ENCODE measurements at regions not wholly inside any gene's neighbourhood (a gene's known extent, or its start where the extent isn't known, plus 50 kb on each side); places are given as distances from the start of the nearest gene placed in this dataset.
"Not testable (repeated sequence)": the region's sequence is repeated elsewhere in the genome, so short reads cannot be mapped to it uniquely, and the experiment has no call there.

DNA sequence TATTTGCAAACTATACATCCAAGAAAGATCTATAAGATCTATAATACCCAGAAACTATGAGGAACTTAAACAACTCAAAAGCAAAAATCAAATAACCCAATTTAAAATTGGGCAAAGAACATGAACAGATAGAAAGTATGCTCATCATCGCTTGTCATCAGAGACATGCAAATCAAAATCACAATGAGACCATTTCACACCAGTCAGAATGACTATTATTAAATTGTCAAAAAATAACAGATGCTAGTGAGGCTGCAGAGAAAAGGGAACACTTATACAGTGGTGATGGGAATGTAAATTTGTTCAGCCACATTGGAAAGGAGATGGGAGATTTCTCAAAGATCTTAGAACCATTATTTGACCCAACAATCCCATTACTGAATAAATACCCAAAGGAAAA lies 1451.7 kb upstream of the ADGRL3 start:
- no peak for DNase-seq

- DNase-seq = no peak
Measured at GRCh38 chr4:59759082-59759825, 1440.9 kb upstream of the ADGRL3 start.

DNA sequence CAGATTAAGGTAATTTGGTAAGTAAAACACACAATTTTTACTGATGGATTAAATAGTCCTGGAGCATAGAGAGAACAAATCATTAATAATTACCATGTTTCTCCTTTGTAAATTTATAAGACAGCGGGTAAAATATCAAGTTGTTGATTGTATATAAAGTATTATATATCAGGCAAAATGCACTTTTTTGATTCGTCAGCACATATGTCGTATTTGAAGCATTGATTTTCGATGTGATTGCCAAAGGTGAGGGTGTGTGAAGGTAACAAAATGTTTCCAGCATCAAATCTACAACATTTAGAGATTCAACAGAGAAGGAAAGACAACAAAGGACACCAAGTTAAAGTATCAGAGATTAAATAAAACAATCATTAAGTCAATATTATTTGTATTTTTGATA lies 1437.8 kb upstream of the ADGRL3 start:
- DNase-seq = no peak

GRCh38 chr4:59770601-59771264 lies 1429.4 kb upstream of the ADGRL3 start:
- DNase-seq = no peak

- DNase-seq = no peak
Measured at GRCh38 chr4:59772641-59773139, 1427.4 kb upstream of the ADGRL3 start.

- not testable (repeated sequence) for DNase-seq
Measured at GRCh38 chr4:59780271-59780670, 1419.9 kb upstream of the ADGRL3 start.

DNA sequence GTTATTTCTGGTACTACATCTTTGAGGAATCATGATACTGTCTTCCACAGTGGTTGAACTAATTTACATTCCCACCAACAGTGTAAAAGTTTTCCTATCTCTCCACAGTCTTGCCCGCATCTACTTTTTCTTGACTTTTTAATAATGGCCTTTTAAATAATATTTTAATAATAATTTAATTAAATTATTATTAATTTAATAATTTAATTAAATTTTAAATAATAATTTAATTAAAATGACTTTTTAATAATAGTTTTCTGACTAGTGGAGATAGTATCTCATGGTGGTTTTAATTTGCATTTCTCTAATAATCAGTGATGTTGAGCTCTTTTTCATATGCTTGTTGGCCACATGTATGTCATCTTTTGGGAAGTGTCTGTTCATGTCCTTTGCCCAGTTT lies 1395.0 kb upstream of the ADGRL3 start:
- DNase-seq = no peak

GRCh38 chr4:59814402-59815010 lies 1385.6 kb upstream of the ADGRL3 start:
- DNase-seq = no peak

DNA sequence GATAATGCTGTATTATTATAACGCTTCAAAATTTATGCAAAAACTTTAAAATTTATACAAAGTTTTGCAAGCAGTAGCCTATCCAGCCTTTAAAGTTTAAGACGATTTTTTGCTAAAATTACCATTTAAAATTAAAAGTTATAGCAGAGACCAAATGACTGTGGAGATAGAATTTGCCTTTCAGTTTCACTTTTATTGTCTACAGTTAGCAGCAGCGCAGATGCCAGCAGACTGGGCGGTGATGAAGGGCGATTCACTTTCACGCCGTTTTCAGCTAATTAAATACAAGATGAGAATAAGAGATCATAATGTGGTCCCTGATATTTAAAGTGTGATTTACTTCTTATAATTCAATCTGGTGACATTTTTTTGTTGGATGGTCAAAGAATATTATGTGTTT lies 1381.5 kb upstream of the ADGRL3 start:
- no peak for DNase-seq

DNA sequence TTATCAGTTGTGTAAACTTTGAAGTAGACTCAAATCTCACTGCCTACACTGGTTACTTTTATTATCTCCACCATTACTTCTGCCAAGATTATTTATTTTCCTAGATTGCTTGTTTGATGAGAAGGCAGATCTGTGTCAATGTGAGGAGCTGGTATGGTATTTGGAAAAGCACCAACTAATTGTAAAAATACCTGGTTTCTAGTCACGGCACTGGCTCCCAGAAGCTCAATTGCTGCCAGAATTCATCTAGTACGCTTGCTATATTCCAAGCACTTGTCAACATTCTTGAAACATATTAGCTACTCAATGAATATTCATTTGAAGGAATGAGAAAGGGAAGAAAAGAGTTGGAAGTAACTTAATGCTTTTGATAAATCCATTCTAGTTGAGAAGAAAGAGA lies 1376.8 kb upstream of the ADGRL3 start:
- no peak for DNase-seq

GRCh38 chr4:59825104-59825503 lies 1375.0 kb upstream of the ADGRL3 start:
- no peak for DNase-seq

DNA sequence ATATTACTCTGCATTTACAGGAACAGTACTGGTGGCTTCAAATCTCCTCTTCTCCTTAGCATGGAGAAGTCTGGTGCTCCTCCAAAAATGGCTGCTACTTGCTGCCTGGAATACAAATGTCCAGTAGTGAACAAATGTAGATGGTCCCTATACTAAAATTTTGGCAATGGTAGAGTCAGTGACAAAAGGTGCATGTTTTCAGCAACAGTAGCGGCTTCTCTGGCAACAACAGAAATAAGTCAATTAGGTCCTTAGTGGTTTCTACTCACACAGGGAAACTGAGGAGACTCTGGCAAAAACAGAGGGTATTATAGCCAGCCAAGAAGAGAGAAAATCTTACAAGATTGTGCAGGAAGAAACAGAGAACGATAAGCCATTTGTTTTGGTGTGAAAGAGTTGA lies 1368.4 kb upstream of the ADGRL3 start:
- DNase-seq = no peak

DNA sequence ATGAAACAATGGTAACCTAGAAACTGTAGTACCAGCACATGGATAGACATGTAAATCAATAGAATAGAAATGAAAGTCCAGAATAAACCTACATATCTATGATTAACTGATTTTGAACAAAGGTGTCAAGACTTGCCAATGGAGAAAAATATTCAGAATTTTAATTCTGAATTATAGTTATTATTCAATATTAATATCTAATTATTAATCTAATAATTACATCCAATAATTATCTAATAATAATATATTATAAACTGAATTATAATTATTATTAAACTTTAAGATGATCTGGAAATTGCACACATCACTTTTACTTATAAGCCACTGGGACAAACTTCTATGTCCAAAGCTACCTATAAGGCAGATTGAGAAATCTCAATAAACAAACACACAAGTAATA lies 1365.2 kb upstream of the ADGRL3 start:
- DNase-seq = no peak

DNA sequence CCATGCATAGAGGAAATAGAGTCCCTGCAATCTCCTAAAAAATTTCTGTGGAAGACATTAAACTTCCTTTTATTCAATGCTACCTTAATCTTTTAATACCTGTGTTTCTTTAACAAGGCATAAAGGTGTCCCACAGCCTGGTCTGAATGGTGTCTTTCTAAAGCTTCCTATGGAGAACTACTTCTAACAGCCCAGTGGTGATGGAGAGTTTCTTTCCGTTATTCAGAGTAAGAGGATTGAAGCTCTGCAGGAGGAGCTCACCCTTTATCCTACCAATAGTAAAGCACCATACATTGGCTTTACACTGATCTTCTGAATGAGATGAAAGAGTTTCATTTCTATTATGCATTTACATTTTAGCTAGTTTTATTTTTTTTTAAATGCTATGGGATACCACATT lies 1362.4 kb upstream of the ADGRL3 start:
- no peak for DNase-seq

- DNase-seq = no peak
Measured at GRCh38 chr4:59838236-59838635, 1361.9 kb upstream of the ADGRL3 start.

- DNase-seq = no peak
Measured at GRCh38 chr4:59841698-59842097, 1358.4 kb upstream of the ADGRL3 start.

DNA sequence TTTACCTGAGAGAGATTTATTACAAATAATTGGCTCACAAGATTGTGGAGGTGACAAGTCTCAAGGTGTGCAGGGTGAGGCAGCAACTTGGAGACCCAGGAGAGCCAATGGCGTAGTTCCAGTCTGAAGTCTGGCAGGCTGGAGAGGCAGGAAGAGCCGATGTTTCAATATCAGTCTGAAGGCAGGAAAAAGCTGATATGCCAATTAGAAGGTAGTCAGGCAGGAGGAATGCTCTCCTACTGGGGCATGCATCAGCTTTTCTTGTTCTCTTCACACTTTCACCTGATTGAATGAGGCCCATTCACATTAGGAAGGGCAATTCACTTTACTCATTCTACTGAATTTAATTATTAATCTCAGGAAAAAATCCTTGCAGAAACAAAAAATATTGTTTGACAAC lies 1351.7 kb upstream of the ADGRL3 start:
- DNase-seq = no peak

GRCh38 chr4:59855630-59856352 lies 1344.3 kb upstream of the ADGRL3 start:
- no peak for DNase-seq

GRCh38 chr4:59869056-59869455 lies 1331.1 kb upstream of the ADGRL3 start:
- no peak for DNase-seq

DNA sequence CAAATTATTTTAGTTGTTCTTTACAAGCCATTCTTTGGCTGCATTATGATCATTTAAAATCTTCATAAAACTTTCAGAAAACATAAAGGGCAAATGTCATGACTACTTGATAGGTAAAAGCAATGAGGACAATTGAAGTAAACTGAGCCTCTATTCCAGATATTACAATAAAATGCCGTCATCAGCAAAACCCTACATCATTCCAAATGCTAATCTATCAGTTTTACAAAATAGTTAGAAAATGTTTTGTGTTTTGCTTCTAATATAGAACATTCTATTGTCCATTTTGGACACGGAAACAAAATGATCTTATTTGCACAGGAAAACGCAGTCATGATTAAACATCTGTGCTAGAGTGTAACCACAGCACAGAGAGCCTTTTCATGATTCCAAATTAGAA lies 1330.6 kb upstream of the ADGRL3 start:
- no peak for DNase-seq

- no peak for DNase-seq
Measured at GRCh38 chr4:59881632-59882031, 1318.5 kb upstream of the ADGRL3 start.

GRCh38 chr4:59904331-59904730 lies 1295.8 kb upstream of the ADGRL3 start:
- DNase-seq = no peak

DNA sequence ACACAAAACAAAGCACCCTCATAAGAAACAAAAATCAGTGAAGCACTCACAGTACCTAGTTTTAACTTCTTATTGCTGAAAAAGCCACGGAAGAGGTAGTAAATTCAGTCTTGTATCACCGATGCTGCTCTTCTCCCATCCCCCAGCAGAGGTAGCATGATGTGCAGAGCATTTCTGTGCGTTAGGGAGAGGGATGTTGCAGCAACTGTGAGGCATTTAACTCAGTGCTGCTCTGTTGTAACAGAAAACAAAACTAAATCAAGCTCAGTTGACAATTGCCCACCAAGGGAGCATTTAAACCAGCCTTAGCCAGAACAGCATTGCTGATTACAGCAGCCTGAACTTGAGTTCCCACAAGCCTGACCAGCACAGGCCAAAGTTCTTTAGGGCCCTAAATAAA lies 1279.7 kb upstream of the ADGRL3 start:
- DNase-seq = no peak

GRCh38 chr4:59925290-59925689 lies 1274.8 kb upstream of the ADGRL3 start:
- no peak for DNase-seq

All from NK-92 treated with Interleukin-12 subunit alpha and Interleukin-12 subunit beta, amount 100 ng/mL, for 24 hours (cell line).